22Rv1 (cell line): ENCODE measurements at regions not wholly inside any gene's neighbourhood (a gene's known extent, or its start where the extent isn't known, plus 50 kb on each side); places are given as distances from the start of the nearest gene placed in this dataset.

Source experiments
- ZFX ChIP-seq: fragments of 450-650 bp; IDR thresholded peaks from 2 replicates; pipeline ENCODE4 v1.6.1; 2017; ENCODE audit warnings: antibody characterized with exemption, borderline replicate concordance
- TF ChIP-seq, protein P1 (sequence below): fragments of 450-650 bp; IDR thresholded peaks from 2 replicates; pipeline ENCODE4 v1.5.1; 2017; ENCODE audit warnings: mild to moderate bottlenecking

DNA sequence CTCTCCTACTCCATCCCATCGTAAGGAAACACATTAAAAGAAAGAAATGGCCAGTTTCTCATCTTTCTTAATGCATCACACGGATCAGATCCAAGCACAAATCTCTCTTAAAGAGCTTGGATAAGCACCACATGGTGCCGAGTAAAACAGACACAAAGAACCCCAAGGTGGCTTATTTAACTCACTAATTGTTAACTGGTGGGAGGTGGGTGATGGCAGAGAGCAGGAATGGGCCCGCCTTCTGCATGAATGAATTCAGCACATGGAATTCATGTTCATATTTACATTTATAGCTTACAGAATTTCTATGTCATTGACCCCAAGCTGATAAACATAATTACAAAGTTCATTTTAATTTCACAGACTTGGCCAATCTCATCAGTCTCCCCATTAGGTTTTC is 89.9 kb downstream of the MZT1 start:
- TF ChIP-seq, protein P1, sequence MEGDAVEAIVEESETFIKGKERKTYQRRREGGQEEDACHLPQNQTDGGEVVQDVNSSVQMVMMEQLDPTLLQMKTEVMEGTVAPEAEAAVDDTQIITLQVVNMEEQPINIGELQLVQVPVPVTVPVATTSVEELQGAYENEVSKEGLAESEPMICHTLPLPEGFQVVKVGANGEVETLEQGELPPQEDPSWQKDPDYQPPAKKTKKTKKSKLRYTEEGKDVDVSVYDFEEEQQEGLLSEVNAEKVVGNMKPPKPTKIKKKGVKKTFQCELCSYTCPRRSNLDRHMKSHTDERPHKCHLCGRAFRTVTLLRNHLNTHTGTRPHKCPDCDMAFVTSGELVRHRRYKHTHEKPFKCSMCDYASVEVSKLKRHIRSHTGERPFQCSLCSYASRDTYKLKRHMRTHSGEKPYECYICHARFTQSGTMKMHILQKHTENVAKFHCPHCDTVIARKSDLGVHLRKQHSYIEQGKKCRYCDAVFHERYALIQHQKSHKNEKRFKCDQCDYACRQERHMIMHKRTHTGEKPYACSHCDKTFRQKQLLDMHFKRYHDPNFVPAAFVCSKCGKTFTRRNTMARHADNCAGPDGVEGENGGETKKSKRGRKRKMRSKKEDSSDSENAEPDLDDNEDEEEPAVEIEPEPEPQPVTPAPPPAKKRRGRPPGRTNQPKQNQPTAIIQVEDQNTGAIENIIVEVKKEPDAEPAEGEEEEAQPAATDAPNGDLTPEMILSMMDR, result no peak
- TF ChIP-seq ZFX, result no peak
